CD4-positive, alpha-beta T cell treated with Interleukin-17A for 1 hour (primary cell): ENCODE measurements at regions not wholly inside any gene's neighbourhood (a gene's known extent, or its start where the extent isn't known, plus 50 kb on each side); places are given as distances from the start of the nearest gene placed in this dataset.

Experiments used
- DNase-seq: peaks from one replicate; pipeline ENCODE4 v3.0.0-alpha.2; 2020

- DNase-seq: no peak
These were observed 52.5 kb upstream of the TRIM43 start for GRCh38 chr2:95539290-95539689.

- DNase-seq: peak; percentile 3
These were observed 52.0 kb upstream of the TRIM43 start for GRCh38 chr2:95539836-95540235.
